Fibroblast of mammary gland (primary cell): ENCODE measurements at regions not wholly inside any gene's neighbourhood (a gene's known extent, or its start where the extent isn't known, plus 50 kb on each side); places are given as distances from the start of the nearest gene placed in this dataset.

Source experiments
- DNase-seq: peaks from one replicate; pipeline ENCODE4 v3.0.0-alpha.2; 2010; ENCODE audit warnings: low read depth
- H3K4me3 ChIP-seq: 2 replicates; pipeline ENCODE4 v1.5.1; 2011; ENCODE audit warnings: low read depth, mild to moderate bottlenecking, low read length, moderate library complexity; ENCODE audit not compliant: control insufficient read depth
- TF ChIP-seq, protein P1 (sequence below): conservative IDR thresholded peaks from 2 replicates; pipeline ENCODE4 v1.5.1; 2011; ENCODE audit warnings: low read depth, low read length, inconsistent platforms; ENCODE audit not compliant: control insufficient read depth, insufficient read depth

DNA sequence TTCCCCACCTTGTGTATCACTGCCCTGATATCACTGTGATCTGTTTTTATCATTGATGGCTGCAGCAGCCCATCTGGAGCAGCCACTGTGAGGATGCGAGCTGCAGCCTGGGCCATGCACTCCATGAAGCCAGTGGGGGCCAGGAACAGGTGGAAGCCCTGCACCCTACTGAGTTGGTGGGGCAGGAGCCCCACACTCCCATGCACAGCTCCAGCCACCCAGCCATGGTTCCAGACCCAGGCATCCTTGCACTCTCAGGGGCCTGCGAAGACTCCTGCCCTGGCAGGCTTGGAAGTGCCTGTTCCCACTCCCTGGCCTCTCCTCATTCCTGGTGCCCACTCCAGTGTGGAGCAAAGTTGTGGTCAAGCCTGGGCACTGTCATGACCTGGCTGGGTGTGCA, 424.0 kb upstream of the FZD8 start:
- TF ChIP-seq, protein P1, sequence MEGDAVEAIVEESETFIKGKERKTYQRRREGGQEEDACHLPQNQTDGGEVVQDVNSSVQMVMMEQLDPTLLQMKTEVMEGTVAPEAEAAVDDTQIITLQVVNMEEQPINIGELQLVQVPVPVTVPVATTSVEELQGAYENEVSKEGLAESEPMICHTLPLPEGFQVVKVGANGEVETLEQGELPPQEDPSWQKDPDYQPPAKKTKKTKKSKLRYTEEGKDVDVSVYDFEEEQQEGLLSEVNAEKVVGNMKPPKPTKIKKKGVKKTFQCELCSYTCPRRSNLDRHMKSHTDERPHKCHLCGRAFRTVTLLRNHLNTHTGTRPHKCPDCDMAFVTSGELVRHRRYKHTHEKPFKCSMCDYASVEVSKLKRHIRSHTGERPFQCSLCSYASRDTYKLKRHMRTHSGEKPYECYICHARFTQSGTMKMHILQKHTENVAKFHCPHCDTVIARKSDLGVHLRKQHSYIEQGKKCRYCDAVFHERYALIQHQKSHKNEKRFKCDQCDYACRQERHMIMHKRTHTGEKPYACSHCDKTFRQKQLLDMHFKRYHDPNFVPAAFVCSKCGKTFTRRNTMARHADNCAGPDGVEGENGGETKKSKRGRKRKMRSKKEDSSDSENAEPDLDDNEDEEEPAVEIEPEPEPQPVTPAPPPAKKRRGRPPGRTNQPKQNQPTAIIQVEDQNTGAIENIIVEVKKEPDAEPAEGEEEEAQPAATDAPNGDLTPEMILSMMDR, result no peak
- DNase-seq, result no peak
- H3K4me3 ChIP-seq, result no peak overlapping the region

- DNase-seq, result no peak
- TF ChIP-seq, protein P1, result no peak
- H3K4me3 ChIP-seq, result no peak overlapping the region
Observed at GRCh38 chr10:36063396-36063795, 421.3 kb upstream of the FZD8 start.

DNA sequence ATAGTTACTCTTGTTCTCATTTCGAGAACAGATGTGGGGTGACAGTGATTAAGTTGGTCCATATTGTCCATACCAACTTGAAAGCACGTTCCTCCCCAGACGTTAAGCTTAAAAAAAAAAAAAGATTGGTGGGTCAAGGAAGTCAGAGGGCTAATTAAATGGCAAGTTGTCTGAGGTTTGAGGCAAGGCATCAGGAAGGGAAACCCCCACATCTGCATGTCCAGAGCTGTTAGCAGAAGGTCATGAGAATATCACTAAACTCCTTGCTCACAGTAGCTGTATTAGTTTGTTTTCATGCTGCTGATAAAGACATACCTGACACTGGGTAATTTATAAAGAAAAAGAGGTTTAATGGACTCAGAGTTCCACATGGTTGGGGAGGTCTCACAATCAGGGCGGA, 415.6 kb upstream of the FZD8 start:
- no peak overlapping the region for H3K4me3 ChIP-seq
- no peak for DNase-seq
- TF ChIP-seq, protein P1, result no peak

- TF ChIP-seq, protein P1, result no peak
- no peak overlapping the region for H3K4me3 ChIP-seq
- no peak for DNase-seq
Observed at GRCh38 chr10:36057180-36057579, 415.1 kb upstream of the FZD8 start.

DNA sequence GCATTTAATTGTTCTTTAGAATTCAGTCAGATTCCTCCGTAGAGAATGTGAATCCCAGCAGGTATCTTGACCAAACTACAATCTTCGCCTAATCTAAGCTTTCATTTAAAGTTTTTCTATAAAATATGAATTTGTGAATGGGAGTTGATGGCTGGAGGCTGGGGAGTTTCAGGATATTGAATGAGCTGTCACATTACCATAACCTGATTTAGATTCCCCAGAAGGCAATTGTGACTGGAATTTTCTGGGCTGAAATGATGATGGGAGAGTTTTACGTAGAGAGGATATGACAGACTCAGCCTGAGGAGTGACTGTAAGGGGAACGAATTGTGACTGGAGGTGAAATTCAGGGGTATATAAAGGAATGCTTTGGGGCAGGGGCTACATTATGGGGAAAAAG, 411.7 kb upstream of the FZD8 start:
- no peak overlapping the region for H3K4me3 ChIP-seq
- TF ChIP-seq, protein P1, result no peak
- DNase-seq, result no peak

- no peak overlapping the region for H3K4me3 ChIP-seq
- TF ChIP-seq, protein P1, result no peak
- no peak for DNase-seq
Observed at GRCh38 chr10:36053271-36053670, 411.2 kb upstream of the FZD8 start.

DNA sequence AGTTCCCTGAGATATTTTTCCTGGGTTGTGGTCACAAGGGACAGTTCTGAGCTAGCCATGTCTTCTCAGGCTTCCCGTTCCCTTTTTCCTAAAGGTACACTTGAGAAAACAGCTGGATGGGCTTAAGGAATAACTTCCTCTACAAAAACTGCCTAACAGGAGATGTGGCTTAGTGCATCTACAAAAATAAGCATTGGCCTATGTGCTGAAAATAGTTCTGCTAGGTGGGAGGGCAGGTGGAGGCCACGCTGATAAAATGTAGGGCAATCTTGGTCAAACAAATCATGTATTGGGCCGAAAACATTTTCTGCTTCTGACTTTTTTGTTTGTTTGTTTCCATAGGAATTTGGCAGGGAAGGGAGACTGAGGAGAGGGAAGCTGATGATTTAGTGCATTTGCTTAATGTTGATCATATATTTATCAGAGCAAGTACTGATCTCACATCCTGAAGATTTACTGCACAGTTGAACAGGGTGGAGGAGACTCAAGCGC, 409.4 kb upstream of the FZD8 start:
- TF ChIP-seq, protein P1, result no peak
- DNase-seq, result no peak

More for the DNA sequence above, 409.4 kb upstream of the FZD8 start:
- no peak overlapping the region for H3K4me3 ChIP-seq
